ENCODE measurements at regions not wholly inside any gene's neighbourhood (a gene's known extent, or its start where the extent isn't known, plus 50 kb on each side); places are given as distances from the start of the nearest gene placed in this dataset.

DNA sequence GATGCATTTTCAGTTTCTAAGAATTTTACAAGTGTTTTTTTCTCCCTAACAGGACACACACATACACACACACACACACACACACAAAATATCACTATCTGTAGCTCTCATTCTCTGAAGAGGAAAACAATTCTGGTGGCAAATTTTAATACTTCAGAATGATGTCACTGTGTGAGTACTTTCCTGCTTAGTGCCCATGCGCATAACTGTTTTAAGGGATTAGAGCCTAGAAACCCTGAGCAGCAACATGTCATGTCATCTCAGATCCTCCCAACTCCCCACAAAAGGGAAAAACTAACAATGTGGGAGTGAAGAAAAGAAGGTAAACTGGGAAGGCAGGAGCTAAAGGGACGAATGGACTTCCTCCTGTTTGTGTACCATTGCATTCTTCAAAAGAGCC lies 401.2 kb downstream of the SPRY2 start:
- no peak for TF ChIP-seq CTCF (conservative IDR thresholded peaks at IDR 0.05; ENCODE audit: low read depth, low read length)
- TF ChIP-seq NFE2L2 (IDR thresholded peaks at IDR 0.05; ENCODE audit: low read depth, low read length) = no peak
- TF ChIP-seq RAD21 (IDR thresholded peaks at IDR 0.05; ENCODE audit: low read length) = no peak
- no peak for TF ChIP-seq RCOR1 (IDR thresholded peaks at IDR 0.05; ENCODE audit: insufficient replicate concordance, low read length)
- TF ChIP-seq CEBPB (IDR thresholded peaks at IDR 0.05; ENCODE audit: low read depth, low read length) = no peak
- no peak for TF ChIP-seq BHLHE40 (IDR thresholded peaks at IDR 0.05; ENCODE audit: low read depth, low read length)
- TF ChIP-seq POLR2A (IDR thresholded peaks at IDR 0.05; ENCODE audit: low read depth, low read length) = no peak
- TF ChIP-seq MXI1 (IDR thresholded peaks at IDR 0.05; ENCODE audit: borderline replicate concordance, low read depth, low read length) = no peak
- TF ChIP-seq, protein P1, sequence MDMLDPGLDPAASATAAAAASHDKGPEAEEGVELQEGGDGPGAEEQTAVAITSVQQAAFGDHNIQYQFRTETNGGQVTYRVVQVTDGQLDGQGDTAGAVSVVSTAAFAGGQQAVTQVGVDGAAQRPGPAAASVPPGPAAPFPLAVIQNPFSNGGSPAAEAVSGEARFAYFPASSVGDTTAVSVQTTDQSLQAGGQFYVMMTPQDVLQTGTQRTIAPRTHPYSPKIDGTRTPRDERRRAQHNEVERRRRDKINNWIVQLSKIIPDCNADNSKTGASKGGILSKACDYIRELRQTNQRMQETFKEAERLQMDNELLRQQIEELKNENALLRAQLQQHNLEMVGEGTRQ (IDR thresholded peaks at IDR 0.05; ENCODE audit: low read depth, low read length) = no peak
- no peak for TF ChIP-seq MAFK (IDR thresholded peaks at IDR 0.05; ENCODE audit: low read depth, low read length)
- TF ChIP-seq SMC3 (IDR thresholded peaks at IDR 0.05; ENCODE audit: low read depth, low read length) = no peak
- TF ChIP-seq RFX5 (IDR thresholded peaks at IDR 0.05; ENCODE audit: low read depth, low read length) = no peak
- no peak for TF ChIP-seq CHD1 (IDR thresholded peaks at IDR 0.05; ENCODE audit: low read depth, low read length)
- TF ChIP-seq MAZ (IDR thresholded peaks at IDR 0.05; ENCODE audit: borderline replicate concordance, low read depth, low read length) = no peak

Data from IMR-90 (cell line).